ENCODE measurements at regions not wholly inside any gene's neighbourhood (a gene's known extent, or its start where the extent isn't known, plus 50 kb on each side); places are given as distances from the start of the nearest gene placed in this dataset.
"Not testable (repeated sequence)": the region's sequence is repeated elsewhere in the genome, so short reads cannot be mapped to it uniquely, and the experiment has no call there.

GRCh38 chr15:98523912-98524662, 124.3 kb upstream of the IGF1R start:
- no peak for DNase-seq (ENCODE audit: low read depth in 2 of 2)

DNA sequence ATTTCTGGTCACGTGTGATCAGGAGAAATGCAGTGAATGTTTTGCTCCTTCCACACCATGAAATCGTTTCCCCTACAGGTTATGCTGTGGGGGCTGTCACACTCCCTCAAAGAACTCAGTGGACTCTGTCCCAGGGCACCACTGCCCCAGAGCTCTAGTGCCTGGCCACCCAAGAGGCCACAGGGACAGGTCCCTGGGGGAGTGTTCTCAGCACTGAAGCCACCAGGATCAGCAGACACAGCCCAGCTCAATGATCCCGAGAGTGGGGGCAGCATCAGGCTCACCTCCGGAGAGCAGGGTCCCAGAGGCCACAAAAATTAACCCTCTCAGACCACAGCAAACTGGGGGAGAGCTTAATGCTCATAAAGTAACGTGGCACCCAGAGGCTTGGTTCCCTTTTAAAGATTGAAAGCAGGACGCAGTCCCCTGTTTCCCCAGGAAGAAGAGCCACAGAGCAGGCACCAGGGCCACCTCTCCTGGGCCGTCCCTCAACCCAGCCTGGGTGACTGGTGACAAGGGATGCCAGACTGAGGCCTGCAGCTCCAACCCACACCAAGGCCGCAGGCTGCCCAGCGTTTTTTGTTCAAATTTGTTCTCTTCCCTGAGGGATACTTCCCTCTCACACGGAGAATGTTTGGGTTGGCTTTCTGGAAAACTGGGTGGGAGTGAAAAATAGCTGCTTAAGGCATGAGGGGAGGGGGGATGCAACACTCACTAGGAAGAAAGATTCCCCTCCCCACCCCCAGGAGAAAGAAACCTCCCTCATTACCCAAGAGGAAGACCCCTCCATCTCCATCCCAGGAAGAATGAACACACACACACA, 123.3 kb upstream of the IGF1R start:
- no peak for DNase-seq (ENCODE audit: low read depth in 2 of 2)

DNA sequence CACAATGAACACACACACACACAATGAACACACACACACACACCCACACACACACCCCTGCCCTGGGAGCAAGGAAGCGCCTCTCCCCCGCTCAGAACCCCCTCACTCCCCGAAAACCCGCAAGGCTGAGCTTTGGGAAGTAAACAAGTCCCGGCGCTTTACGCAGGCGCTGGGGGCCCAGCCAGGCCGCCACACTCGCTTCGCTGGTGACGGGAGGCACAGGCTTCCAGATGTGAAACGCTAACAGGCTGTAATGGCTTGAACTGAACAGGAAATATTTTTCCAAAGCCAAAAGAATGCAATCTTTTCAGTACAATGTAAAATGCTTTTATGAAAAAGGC, 122.7 kb upstream of the IGF1R start:
- DNase-seq (ENCODE audit: low read depth in 2 of 2) = no peak

DNA sequence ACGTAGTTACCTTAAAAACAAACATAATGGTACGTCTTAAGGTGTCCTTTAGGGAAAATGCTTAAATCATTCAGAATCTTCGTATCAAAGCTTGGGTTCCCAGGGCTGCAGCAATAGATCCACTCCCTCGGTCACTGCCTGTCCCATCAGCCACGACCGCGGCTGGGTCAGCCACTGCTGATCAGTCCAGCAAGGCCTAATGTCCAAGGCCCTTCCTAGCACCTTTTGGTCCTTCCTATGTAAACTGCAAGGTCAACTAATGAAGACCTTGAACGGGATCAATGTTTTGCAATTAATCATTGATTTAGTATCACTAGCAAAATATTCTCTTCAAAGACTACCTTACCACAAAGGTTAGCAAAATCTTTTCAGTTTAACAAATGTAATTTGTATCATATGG, 122.2 kb upstream of the IGF1R start:
- no peak for DNase-seq (ENCODE audit: low read depth in 2 of 2)

DNA sequence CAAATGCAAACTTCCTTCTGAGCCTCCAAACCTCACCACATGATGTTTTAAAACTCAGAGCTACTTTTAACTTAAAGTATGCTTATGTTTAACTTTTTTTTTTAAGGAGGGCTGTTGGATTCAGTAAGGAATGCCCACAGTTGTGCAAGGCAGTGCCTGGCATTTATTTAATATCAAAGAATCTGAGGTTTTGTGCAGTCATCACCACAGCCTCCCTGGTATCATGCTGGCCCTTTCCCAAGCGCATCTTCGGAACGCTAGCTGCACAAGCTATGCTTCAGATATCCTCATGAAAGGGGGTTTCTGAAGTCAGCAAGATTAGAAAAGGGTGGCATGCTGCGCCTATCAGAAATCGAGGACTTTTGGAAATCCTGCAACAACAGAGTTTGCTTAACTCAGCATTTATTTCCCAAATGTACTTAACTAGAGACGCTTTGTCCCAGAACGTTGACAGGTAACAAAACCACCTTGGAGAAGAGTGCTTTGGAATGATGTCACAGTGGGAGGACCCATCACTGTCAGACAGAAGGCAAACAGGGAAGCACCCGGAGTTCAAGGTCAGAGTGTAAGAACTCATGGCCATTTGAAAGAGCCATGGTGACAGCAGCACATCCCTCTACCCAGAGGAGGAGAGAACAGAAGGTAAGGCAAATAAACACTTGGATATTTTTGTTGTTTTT, 120.2 kb upstream of the IGF1R start:
- no peak for DNase-seq (ENCODE audit: low read depth in 2 of 2)

DNA sequence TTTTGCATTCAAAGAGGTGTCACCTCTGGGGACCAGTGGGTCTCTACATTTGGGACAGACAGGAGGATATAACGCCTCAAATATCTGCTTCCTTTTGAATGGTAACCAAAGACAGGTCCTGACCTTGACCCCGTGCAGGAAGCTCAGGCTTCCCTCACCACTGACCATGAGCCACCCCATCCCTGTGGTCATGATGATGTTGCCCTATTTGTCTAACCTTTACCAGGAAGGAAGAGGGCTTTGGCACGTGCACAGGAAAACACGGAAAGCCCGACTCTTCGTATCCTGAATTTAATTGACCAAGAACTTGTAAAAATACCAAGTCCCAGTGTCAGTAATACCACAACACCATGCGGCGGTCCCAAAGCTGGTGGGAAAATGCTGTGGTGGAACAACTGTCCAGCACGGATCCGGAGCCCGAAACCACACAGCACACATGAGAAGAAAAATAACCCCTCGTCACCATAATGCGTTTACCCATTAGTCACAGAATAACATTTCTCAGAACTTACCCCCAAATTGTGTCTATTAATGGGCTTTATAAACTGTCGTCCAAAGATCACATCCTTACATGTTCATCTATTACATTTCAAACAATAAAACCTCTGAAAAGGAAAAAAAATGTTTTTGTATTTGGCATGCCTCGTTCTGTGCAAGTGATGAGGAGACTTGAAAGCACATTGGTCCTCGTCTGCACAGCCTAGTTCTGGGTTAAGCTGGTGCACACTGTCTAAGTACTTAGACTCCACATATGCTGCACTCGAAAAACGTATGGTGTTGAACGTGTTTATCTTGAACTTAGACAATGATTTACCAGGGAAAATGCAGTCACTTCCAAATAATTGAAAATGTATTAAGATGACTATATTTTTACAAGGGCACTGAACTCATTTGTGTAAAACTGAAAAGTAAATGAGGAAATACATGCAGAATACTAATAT, 118.9 kb upstream of the IGF1R start:
- no peak for DNase-seq (ENCODE audit: low read depth in 2 of 2)

- DNase-seq (ENCODE audit: low read depth in 2 of 2) = no peak
Observed at GRCh38 chr15:98530570-98530969, 117.8 kb upstream of the IGF1R start.

- DNase-seq (ENCODE audit: low read depth in 2 of 2) = no peak
Observed at GRCh38 chr15:98532063-98532462, 116.3 kb upstream of the IGF1R start.

GRCh38 chr15:98536976-98537375, 111.4 kb upstream of the IGF1R start:
- DNase-seq (ENCODE audit: low read depth in 2 of 2) = no peak

GRCh38 chr15:98537516-98538060, 110.8 kb upstream of the IGF1R start:
- no peak for DNase-seq (ENCODE audit: low read depth in 2 of 2)

DNA sequence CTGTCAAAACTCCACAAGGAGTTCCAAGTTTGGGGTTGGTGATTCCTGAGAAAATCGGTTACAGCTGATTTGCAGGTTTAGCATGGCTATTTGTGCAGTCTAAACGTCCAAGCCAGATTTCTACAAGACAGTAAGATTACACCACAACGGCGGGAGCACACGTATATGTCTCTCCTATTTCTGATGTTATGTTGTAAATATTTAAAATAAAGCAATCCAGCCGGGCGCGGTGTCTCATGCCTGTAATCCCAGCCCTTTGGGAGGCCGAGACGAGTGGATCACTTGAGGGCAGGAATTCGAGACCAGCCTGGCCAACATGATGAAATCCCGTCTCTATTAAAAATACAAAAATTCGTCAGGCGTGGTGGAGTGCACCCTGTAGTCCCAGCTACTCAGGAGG, 106.8 kb upstream of the IGF1R start:
- DNase-seq (ENCODE audit: low read depth in 2 of 2) = no peak

GRCh38 chr15:98543237-98543636, 105.1 kb upstream of the IGF1R start:
- DNase-seq (ENCODE audit: low read depth in 2 of 2) = no peak

GRCh38 chr15:98546329-98546728, 102.0 kb upstream of the IGF1R start:
- DNase-seq (ENCODE audit: low read depth in 2 of 2) = no peak

DNA sequence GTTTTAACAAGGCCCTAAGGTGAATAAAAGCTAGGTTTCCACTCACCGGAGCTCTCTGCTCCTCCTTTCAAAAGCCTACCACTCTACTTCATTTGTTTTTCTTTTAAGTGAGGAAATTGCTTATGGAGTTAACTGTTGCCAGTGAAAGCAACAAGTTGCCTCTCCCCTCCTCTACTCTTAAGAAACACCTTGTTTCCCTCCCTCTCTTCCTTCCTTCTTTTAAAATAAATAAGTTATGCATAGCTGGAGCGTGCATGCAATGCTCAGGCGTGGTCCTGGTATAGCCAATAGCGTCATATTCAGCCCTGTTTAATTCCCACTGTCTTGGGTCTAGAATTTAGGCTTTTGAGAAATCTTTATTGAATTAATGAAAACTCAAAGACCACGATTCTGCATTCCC, 101.1 kb upstream of the IGF1R start:
- no peak for DNase-seq (ENCODE audit: low read depth in 2 of 2)

GRCh38 chr15:98547741-98548138, 100.6 kb upstream of the IGF1R start:
- no peak for DNase-seq (ENCODE audit: low read depth in 2 of 2)

- peak; percentile 18 to 32 for DNase-seq (ENCODE audit: low read depth in 2 of 2)
Observed at GRCh38 chr15:98548139-98548971, 100.0 kb upstream of the IGF1R start.

DNA sequence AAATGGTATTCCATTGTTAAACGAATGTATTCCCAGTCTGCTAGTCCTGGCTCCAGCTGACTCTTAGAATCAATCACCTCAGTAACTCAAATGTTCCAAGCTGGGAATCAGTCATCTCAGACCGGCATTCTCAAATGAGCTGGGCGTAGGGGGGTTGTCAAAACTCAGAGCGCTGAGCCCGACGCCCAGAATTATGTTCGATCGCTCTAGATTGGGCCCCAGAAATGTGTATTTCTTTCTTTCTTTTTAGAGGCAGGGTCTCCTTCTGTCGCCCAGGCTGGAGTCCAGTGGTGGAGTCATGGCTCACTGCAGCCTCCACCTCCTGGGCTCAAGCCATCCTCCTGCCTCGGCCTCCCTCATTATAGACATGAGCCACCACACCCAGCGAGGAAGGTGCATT, 99.3 kb upstream of the IGF1R start:
- DNase-seq (ENCODE audit: low read depth in 2 of 2) = no peak

GRCh38 chr15:98549741-98550140, 98.6 kb upstream of the IGF1R start:
- no peak for DNase-seq (ENCODE audit: low read depth in 2 of 2)

GRCh38 chr15:98550363-98550762, 98.0 kb upstream of the IGF1R start:
- not testable (repeated sequence) for DNase-seq (ENCODE audit: low read depth in 2 of 2)

- no peak for DNase-seq (ENCODE audit: low read depth in 2 of 2)
Observed at GRCh38 chr15:98551936-98552562, 96.3 kb upstream of the IGF1R start.
